Activated CD8-positive, alpha-beta T cell treated with anti-CD3 and anti-CD28 coated beads for 36 hours (primary cell): ENCODE measurements at regions not wholly inside any gene's neighbourhood (a gene's known extent, or its start where the extent isn't known, plus 50 kb on each side); places are given as distances from the start of the nearest gene placed in this dataset.

Experiments
- ATAC-seq: fragments of 200-7000 bp; cut with Tn5 transposase; one replicate; pipeline ENCODE4 v1.10.0; 2021; ENCODE audit warnings: mild to moderate bottlenecking, moderate library complexity
- CTCF ChIA-PET: fragments of 350-600 bp; sonication (Branson Sonifier 250); formaldehyde crosslinking; loops from one replicate; lab custom pipeline; 2021; ENCODE audit warnings: antibody characterized with exemption; lab: Charles Lee
- POLR2A ChIA-PET: fragments of 350-600 bp; sonication (Branson Sonifier 250); formaldehyde crosslinking; loops from one replicate; lab custom pipeline; 2021; ENCODE audit warnings: antibody characterized with exemption; lab: Charles Lee
- DNase-seq: peaks from one replicate; pipeline ENCODE4 v3.0.0-alpha.2; 2020
- H3K27ac Mint-ChIP-seq: one replicate; pipeline ENCODE4 v1.8.0; 2021; ENCODE audit warnings: mild to moderate bottlenecking, mixed read lengths
- H3K27me3 Mint-ChIP-seq: one replicate; pipeline ENCODE4 v1.8.0; 2021; ENCODE audit warnings: mixed read lengths
- H3K36me3 Mint-ChIP-seq: one replicate; pipeline ENCODE4 v1.8.0; 2021; ENCODE audit warnings: low read depth, mixed read lengths
- H3K4me1 Mint-ChIP-seq: one replicate; pipeline ENCODE4 v1.8.0; 2021; ENCODE audit warnings: low read depth, mixed read lengths
- H3K4me3 Mint-ChIP-seq: one replicate; pipeline ENCODE4 v1.8.0; 2021; ENCODE audit warnings: mild to moderate bottlenecking, moderate library complexity, mixed read lengths
- H3K9me3 Mint-ChIP-seq: one replicate; pipeline ENCODE4 v1.8.0; 2021; ENCODE audit warnings: mixed read lengths
- CTCF ChIP-seq: fragments of 200-600 bp; IDR thresholded peaks from one replicate; pipeline ENCODE4 v1.8.0; 2022; ENCODE audit warnings: antibody characterized with exemption, mild to moderate bottlenecking
- intact Hi-C: fragments of 100-400 bp; cut with micrococcal nuclease; formaldehyde crosslinking; loops from one replicate; pipeline ENCODE4 v1.10.0; 2022

- CTCF ChIA-PET = no interaction called here
- peak overlapping the region; percentile 28 for H3K27ac Mint-ChIP-seq
Observed at GRCh38 chr12:19850346-19851065, 411.2 kb downstream of the AEBP2 start.

GRCh38 chr12:19852100-19852855 is 413.0 kb downstream of the AEBP2 start:
- ChIA-PET CTCF (no interaction called here), POLR2A (no interaction called here)
- Mint-ChIP-seq H3K36me3 (peaks cover 7% of the 10 kb centered on the region), H3K9me3 (peaks cover 7% of the 10 kb centered on the region), H3K27ac (no peak overlapping the region), H3K27me3 (peaks cover 13% of the 10 kb centered on the region), H3K4me1 (peaks cover 17% of the 10 kb centered on the region), H3K4me3 (no peak overlapping the region)
- DNase-seq = no peak
- TF ChIP-seq CTCF = no peak
- ATAC-seq = no peak
- intact Hi-C loops = no loop called here

More at GRCh38 chr12:19850346-19851065, 411.2 kb downstream of the AEBP2 start:
- no peak for DNase-seq
- Mint-ChIP-seq H3K4me3 (no peak overlapping the region), H3K9me3 (peaks cover 7% of the 10 kb centered on the region), H3K27me3 (peaks cover 7% of the 10 kb centered on the region), H3K36me3 (peaks cover 7% of the 10 kb centered on the region), H3K4me1 (peaks cover 20% of the 10 kb centered on the region)
- intact Hi-C loops = no loop called here
- POLR2A ChIA-PET = interaction anchor here (0.6 kb wide), 1 partner anchor 161 kb away, joined by 3 read pairs; no protein-coding TSS in a partner anchor
- no peak for TF ChIP-seq CTCF
- ATAC-seq = no peak

GRCh38 chr12:19855851-19856250 is 416.6 kb downstream of the AEBP2 start:
- peaks cover 4% of the 10 kb centered on the region for H3K9me3 Mint-ChIP-seq
- no peak overlapping the region for H3K27ac Mint-ChIP-seq
- POLR2A ChIA-PET = no interaction called here
- H3K4me1 Mint-ChIP-seq = peaks cover 5% of the 10 kb centered on the region
- DNase-seq (no peak), ATAC-seq (no peak)
- H3K4me3 Mint-ChIP-seq = no peak overlapping the region
- TF ChIP-seq CTCF = no peak
- intact Hi-C loops = no loop called here
- H3K36me3 Mint-ChIP-seq = no peaks in the 10 kb centered on the region
- CTCF ChIA-PET = no interaction called here
- H3K27me3 Mint-ChIP-seq = peaks cover 10% of the 10 kb centered on the region

- no peak for TF ChIP-seq CTCF
- Mint-ChIP-seq H3K27ac (no peak overlapping the region), H3K4me1 (peaks cover 2% of the 10 kb centered on the region), H3K27me3 (peaks cover 10% of the 10 kb centered on the region), H3K36me3 (no peaks in the 10 kb centered on the region), H3K9me3 (peaks cover 4% of the 10 kb centered on the region), H3K4me3 (no peak overlapping the region)
- ATAC-seq = no peak
- intact Hi-C loops = no loop called here
- CTCF ChIA-PET = no interaction called here
- no peak for DNase-seq
- POLR2A ChIA-PET = no interaction called here
Observed at GRCh38 chr12:19856389-19856788, 417.1 kb downstream of the AEBP2 start.

GRCh38 chr12:19857204-19857603 is 417.9 kb downstream of the AEBP2 start:
- no peak for TF ChIP-seq CTCF
- H3K27ac Mint-ChIP-seq = no peak overlapping the region
- peaks cover 10% of the 10 kb centered on the region for H3K27me3 Mint-ChIP-seq
- DNase-seq (no peak), ATAC-seq (no peak)
- no peaks in the 10 kb centered on the region for H3K36me3 Mint-ChIP-seq
- CTCF ChIA-PET = no interaction called here
- peaks cover 4% of the 10 kb centered on the region for H3K9me3 Mint-ChIP-seq
- H3K4me1 Mint-ChIP-seq = peaks cover 2% of the 10 kb centered on the region
- POLR2A ChIA-PET = no interaction called here
- intact Hi-C loops = no loop called here
- H3K4me3 Mint-ChIP-seq = no peak overlapping the region
